ENCODE measurements at regions not wholly inside any gene's neighbourhood (a gene's known extent, or its start where the extent isn't known, plus 50 kb on each side); places are given as distances from the start of the nearest gene placed in this dataset.

GRCh38 chr1:62978741-62979140 is 194.8 kb downstream of the ATG4C start:
- Histone ChIP-seq H3K27me3 (no peaks in the 10 kb centered on the region), H3K4me3 (no peak overlapping the region), H3K4me1 (no peaks in the 10 kb centered on the region), H3K36me3 (no peaks in the 10 kb centered on the region), H3K9me3 (no peaks in the 10 kb centered on the region), H3K27ac (no peak overlapping the region), H3K9ac (ENCODE audit: low read depth in 2 of 2, low read length in 2 of 2) (no peak overlapping the region)
- intact Hi-C loops (cut with DNase I): no loop called here
- no peak for DNase-seq
- no peak for TF ChIP-seq CTCF (IDR thresholded peaks at IDR 0.05)

- no peak for DNase-seq
- Histone ChIP-seq H3K4me1 (no peaks in the 10 kb centered on the region), H3K27ac (no peak overlapping the region), H3K4me3 (no peak overlapping the region), H3K36me3 (no peaks in the 10 kb centered on the region), H3K9me3 (no peaks in the 10 kb centered on the region), H3K9ac (ENCODE audit: low read depth in 2 of 2, low read length in 2 of 2) (no peak overlapping the region), H3K27me3 (no peaks in the 10 kb centered on the region)
- intact Hi-C loops (cut with DNase I): no loop called here
- no peak for TF ChIP-seq CTCF (IDR thresholded peaks at IDR 0.05)
These were observed 197.5 kb downstream of the ATG4C start for GRCh38 chr1:62981434-62981833.

GRCh38 chr1:62988867-62989266 is 204.9 kb downstream of the ATG4C start:
- H3K4me3 ChIP-seq: no peak overlapping the region
- no peaks in the 10 kb centered on the region for H3K36me3 ChIP-seq
- no peak for DNase-seq
- no peaks in the 10 kb centered on the region for H3K9me3 ChIP-seq
- H3K9ac ChIP-seq (ENCODE audit: low read depth in 2 of 2, low read length in 2 of 2): no peak overlapping the region
- no peaks in the 10 kb centered on the region for H3K27me3 ChIP-seq
- H3K4me1 ChIP-seq: no peaks in the 10 kb centered on the region
- TF ChIP-seq CTCF (IDR thresholded peaks at IDR 0.05): no peak
- intact Hi-C loops (cut with DNase I): no loop called here
- H3K27ac ChIP-seq: no peak overlapping the region

GRCh38 chr1:62989497-62989896 is 205.6 kb downstream of the ATG4C start:
- no peak overlapping the region for H3K27ac ChIP-seq
- DNase-seq: no peak
- no peaks in the 10 kb centered on the region for H3K27me3 ChIP-seq
- no peak overlapping the region for H3K9ac ChIP-seq (ENCODE audit: low read depth in 2 of 2, low read length in 2 of 2)
- H3K36me3 ChIP-seq: no peaks in the 10 kb centered on the region
- intact Hi-C loops (cut with DNase I): no loop called here
- no peak for TF ChIP-seq CTCF (IDR thresholded peaks at IDR 0.05)
- no peaks in the 10 kb centered on the region for H3K4me1 ChIP-seq
- H3K9me3 ChIP-seq: no peaks in the 10 kb centered on the region
- no peak overlapping the region for H3K4me3 ChIP-seq

- H3K9ac ChIP-seq (ENCODE audit: low read depth in 2 of 2, low read length in 2 of 2): no peak overlapping the region
- no peaks in the 10 kb centered on the region for H3K4me1 ChIP-seq
- intact Hi-C loops (cut with DNase I): no loop called here
- TF ChIP-seq CTCF (IDR thresholded peaks at IDR 0.05): no peak
- H3K36me3 ChIP-seq: no peaks in the 10 kb centered on the region
- DNase-seq: no peak
- H3K4me3 ChIP-seq: no peak overlapping the region
- H3K27me3 ChIP-seq: no peaks in the 10 kb centered on the region
- H3K27ac ChIP-seq: no peak overlapping the region
- no peaks in the 10 kb centered on the region for H3K9me3 ChIP-seq
These were observed 207.2 kb downstream of the ATG4C start for GRCh38 chr1:62991152-62991551.

- TF ChIP-seq CTCF (IDR thresholded peaks at IDR 0.05): no peak
- Histone ChIP-seq H3K4me3 (no peak overlapping the region), H3K36me3 (no peaks in the 10 kb centered on the region), H3K27ac (no peak overlapping the region), H3K4me1 (no peaks in the 10 kb centered on the region), H3K27me3 (no peaks in the 10 kb centered on the region), H3K9ac (ENCODE audit: low read depth in 2 of 2, low read length in 2 of 2) (no peak overlapping the region), H3K9me3 (no peaks in the 10 kb centered on the region)
- DNase-seq: no peak
- intact Hi-C loops (cut with DNase I): no loop called here
These were observed 209.9 kb downstream of the ATG4C start for GRCh38 chr1:62993844-62994243.

Measured in colonic mucosa (tissue), 4 donors.